Sigmoid colon (tissue), 4 donors: ENCODE measurements at regions not wholly inside any gene's neighbourhood (a gene's known extent, or its start where the extent isn't known, plus 50 kb on each side); places are given as distances from the start of the nearest gene placed in this dataset.

Experiments
- CTCF ChIP-seq, 4 experiments: fragments of 450-650 bp in 3 of 4; fragments of 200-600 bp in 1 of 4; IDR thresholded peaks; one replicate each; pipeline ENCODE4 v1.5.1; 2016 to 2019; ENCODE audit warnings: antibody characterized with exemption in 4 of 4, mild to moderate bottlenecking in 3 of 4, moderate library complexity in 2 of 4
- EP300 ChIP-seq, 4 donors: sonication (generic); formaldehyde crosslinking; IDR thresholded peaks; one replicate each; pipeline ENCODE4 v1.6.1; 2017; ENCODE audit warnings: antibody characterized with exemption in 4 of 4
- POLR2A ChIP-seq, 2 donors: fragments of 450-650 bp; IDR thresholded peaks; one replicate each; pipeline ENCODE4 v1.6.1; 2016; ENCODE audit warnings: antibody characterized with exemption in 2 of 2, mild to moderate bottlenecking in 2 of 2, moderate library complexity in 2 of 2
- POLR2AphosphoS5 ChIP-seq, 4 donors: sonication (generic); formaldehyde crosslinking; IDR thresholded peaks; one replicate each; pipeline ENCODE4 v1.6.1; 2017; ENCODE audit warnings: antibody characterized with exemption in 4 of 4

DNA sequence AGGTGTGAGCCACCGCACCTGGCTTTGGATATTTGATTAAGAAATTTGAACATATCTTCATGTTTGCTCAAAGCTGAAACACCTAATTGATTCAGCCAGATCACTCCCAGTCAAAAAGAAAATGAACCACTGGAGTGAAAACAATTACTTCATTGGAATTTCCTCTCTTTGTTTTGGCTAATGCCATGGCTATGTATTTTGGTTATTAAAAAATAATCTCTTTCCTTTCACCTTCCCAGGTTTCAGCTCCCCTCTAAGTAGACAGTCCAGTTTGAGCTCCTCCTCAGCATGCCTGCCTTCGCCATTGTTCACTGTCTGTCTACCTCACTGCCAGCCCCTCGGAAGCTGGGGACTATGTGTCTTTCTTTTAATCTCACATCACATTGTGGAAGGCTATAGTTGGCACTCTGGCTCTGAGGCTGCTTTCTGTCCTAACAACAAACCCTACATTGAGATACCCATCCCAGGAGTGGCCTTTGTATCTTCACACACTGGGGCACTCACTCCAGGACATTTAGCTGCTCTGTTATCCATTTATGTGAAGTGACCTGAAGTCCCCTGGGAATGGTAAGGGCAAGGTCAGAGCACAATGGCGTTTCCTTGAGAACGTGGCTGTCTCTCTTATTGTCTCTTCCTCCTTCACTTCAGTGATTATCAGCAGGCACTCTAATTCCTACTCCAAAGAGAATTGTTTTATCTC is 764.0 kb upstream of the CITED2 start:
- TF ChIP-seq POLR2A (IDR thresholded peaks at IDR 0.05) (no peak), CTCF (IDR thresholded peaks at IDR 0.05) (no peak), EP300 (IDR thresholded peaks at IDR 0.05) (no peak), POLR2AphosphoS5 (IDR thresholded peaks at IDR 0.05) (no peak)
